Panc1 (cell line): ENCODE measurements at regions not wholly inside any gene's neighbourhood (a gene's known extent, or its start where the extent isn't known, plus 50 kb on each side); places are given as distances from the start of the nearest gene placed in this dataset.

Experiments
- ATAC-seq: fragments of 200-7000 bp; cut with Tn5 transposase; 2 replicates; pipeline ENCODE4 v1.9.1; 2020; ENCODE audit warnings: mild to moderate bottlenecking, moderate library complexity
- BruUV-seq: library from RNA; stranded (reverse); fragments of 400-500 nt; replicated peaks from 2 replicates; lab custom pipeline; 2021; lab: Mats Ljungman, UMichigan
- CTCF ChIA-PET: fragments of 300-600 bp; sonication (Branson Sonifier 250); formaldehyde crosslinking; loops from one replicate; lab custom pipeline; 2022; ENCODE audit warnings: antibody characterized with exemption; lab: Charles Lee
- POLR2A ChIA-PET: fragments of 300-600 bp; sonication (Branson Sonifier 250); formaldehyde crosslinking; loops from one replicate; lab custom pipeline; 2022; ENCODE audit warnings: antibody characterized with exemption; lab: Charles Lee
- DNase-seq: peaks from one replicate; pipeline ENCODE4 v3.0.0-alpha.2; 2010; ENCODE audit warnings: low read depth, low spot score
- H3K27ac ChIP-seq: 2 replicates; pipeline ENCODE4 v1.5.1; 2011; ENCODE audit warnings: mild to moderate bottlenecking, low read length, inconsistent platforms
- H3K27me3 ChIP-seq: fragments of 200-500 bp; sonication (Bioruptor generic); 2 replicates; pipeline ENCODE4 v1.6.0; 2014; ENCODE audit warnings: low read length, inconsistent platforms; ENCODE audit not compliant: control insufficient read depth, insufficient read depth
- H3K36me3 ChIP-seq: fragments of 200-500 bp; sonication (Bioruptor generic); 2 replicates; pipeline ENCODE4 v1.5.1; 2014; ENCODE audit warnings: inconsistent platforms, mild to moderate bottlenecking, low read length, moderate library complexity; ENCODE audit not compliant: control insufficient read depth, insufficient read depth
- H3K4me1 ChIP-seq: 2 replicates; pipeline ENCODE4 v1.5.1; 2011; ENCODE audit warnings: inconsistent platforms, mild to moderate bottlenecking, low read length, moderate library complexity; ENCODE audit not compliant: control insufficient read depth, insufficient read depth
- H3K4me3 ChIP-seq, 2 experiments: 2 replicates each; pipeline ENCODE4 v1.5.1; 2011 to 2012; ENCODE audit warnings: low read depth in 2 of 2, low read length in 2 of 2, mild to moderate bottlenecking in 2 of 2, inconsistent platforms in 1 of 2, moderate library complexity in 1 of 2
- H3K9me3 ChIP-seq: fragments of 200-500 bp; sonication (Bioruptor generic); 2 replicates; pipeline ENCODE4 v1.5.1; 2014; ENCODE audit warnings: low read depth, mild to moderate bottlenecking, inconsistent platforms, low read length, moderate library complexity; ENCODE audit not compliant: control insufficient read depth, insufficient read depth
- POLR2AphosphoS5 ChIP-seq: IDR thresholded peaks from 2 replicates; pipeline ENCODE4 v1.6.1; 2012; ENCODE audit warnings: mild to moderate bottlenecking, low read depth, low read length, moderate library complexity
- SIN3A ChIP-seq: IDR thresholded peaks from 2 replicates; pipeline ENCODE4 v1.6.1; 2012; ENCODE audit warnings: low read depth, mild to moderate bottlenecking, low read length, moderate library complexity, borderline replicate concordance; ENCODE audit not compliant: insufficient read depth
- TCF7L2 ChIP-seq: IDR thresholded peaks from 2 replicates; pipeline ENCODE4 v1.6.1; 2011; ENCODE audit warnings: mild to moderate bottlenecking, low read depth, low read length, inconsistent platforms
- in situ Hi-C: cut with HindIII; loops from 2 replicates; pipeline ENCODE4 v1.10.0; 2016; ENCODE audit warnings: low sequenced_read_pairs, low pct_unique_long_range_greater_than_20kb
- intact Hi-C: fragments of 100-400 bp; cut with micrococcal nuclease; formaldehyde crosslinking; loops from one replicate; pipeline ENCODE4 v1.10.0; 2022; ENCODE audit not compliant: unreplicated experiment
- TF ChIP-seq, protein P1 (sequence below): fragments of 450-650 bp; IDR thresholded peaks from 2 replicates; pipeline ENCODE4 v1.5.1; 2017; ENCODE audit warnings: mild to moderate bottlenecking
- TF ChIP-seq, protein P2 (sequence below), 2 experiments: IDR thresholded peaks; 2 replicates each; pipeline ENCODE4 v1.6.1; 2011 to 2012; ENCODE audit warnings: low read depth in 2 of 2, control low read depth in 1 of 2, low read length in 1 of 2, mild to moderate bottlenecking in 1 of 2, moderate library complexity in 1 of 2; ENCODE audit not compliant: insufficient read depth in 1 of 2

DNA sequence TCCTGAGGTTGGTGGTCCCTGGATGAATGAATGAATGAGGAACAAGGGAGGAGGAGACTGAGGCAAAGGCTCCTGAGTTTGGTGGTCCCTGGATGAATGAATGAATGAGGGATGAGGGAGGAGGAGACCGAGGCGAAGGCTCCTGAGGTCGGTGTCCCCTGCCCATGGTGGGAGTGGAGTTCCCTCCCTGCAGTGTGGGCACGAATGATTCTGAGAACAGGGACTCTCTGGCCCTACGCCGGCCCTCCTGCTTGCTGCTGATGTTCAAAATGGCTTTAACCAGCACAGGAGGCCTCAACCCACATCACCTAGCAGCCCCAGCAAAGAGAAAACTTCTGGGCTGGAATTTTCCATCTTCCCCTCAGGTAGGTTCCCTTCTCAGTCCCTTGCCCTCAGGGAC lies 377.8 kb downstream of the IRX2 start:
- H3K4me1 ChIP-seq, result no peaks in the 10 kb centered on the region
- no peaks in the 10 kb centered on the region for H3K27me3 ChIP-seq
- H3K9me3 ChIP-seq, result no peaks in the 10 kb centered on the region
- POLR2A ChIA-PET, result no interaction called here
- in situ Hi-C loops, result no loop called here
- DNase-seq (no peak), ATAC-seq (no peak)
- H3K36me3 ChIP-seq, result no peaks in the 10 kb centered on the region
- H3K27ac ChIP-seq, result no peak overlapping the region
- TF ChIP-seq TCF7L2 (no peak), SIN3A (no peak), POLR2AphosphoS5 (no peak)
- TF ChIP-seq, protein P1, sequence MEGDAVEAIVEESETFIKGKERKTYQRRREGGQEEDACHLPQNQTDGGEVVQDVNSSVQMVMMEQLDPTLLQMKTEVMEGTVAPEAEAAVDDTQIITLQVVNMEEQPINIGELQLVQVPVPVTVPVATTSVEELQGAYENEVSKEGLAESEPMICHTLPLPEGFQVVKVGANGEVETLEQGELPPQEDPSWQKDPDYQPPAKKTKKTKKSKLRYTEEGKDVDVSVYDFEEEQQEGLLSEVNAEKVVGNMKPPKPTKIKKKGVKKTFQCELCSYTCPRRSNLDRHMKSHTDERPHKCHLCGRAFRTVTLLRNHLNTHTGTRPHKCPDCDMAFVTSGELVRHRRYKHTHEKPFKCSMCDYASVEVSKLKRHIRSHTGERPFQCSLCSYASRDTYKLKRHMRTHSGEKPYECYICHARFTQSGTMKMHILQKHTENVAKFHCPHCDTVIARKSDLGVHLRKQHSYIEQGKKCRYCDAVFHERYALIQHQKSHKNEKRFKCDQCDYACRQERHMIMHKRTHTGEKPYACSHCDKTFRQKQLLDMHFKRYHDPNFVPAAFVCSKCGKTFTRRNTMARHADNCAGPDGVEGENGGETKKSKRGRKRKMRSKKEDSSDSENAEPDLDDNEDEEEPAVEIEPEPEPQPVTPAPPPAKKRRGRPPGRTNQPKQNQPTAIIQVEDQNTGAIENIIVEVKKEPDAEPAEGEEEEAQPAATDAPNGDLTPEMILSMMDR, result no peak
- TF ChIP-seq, protein P2, sequence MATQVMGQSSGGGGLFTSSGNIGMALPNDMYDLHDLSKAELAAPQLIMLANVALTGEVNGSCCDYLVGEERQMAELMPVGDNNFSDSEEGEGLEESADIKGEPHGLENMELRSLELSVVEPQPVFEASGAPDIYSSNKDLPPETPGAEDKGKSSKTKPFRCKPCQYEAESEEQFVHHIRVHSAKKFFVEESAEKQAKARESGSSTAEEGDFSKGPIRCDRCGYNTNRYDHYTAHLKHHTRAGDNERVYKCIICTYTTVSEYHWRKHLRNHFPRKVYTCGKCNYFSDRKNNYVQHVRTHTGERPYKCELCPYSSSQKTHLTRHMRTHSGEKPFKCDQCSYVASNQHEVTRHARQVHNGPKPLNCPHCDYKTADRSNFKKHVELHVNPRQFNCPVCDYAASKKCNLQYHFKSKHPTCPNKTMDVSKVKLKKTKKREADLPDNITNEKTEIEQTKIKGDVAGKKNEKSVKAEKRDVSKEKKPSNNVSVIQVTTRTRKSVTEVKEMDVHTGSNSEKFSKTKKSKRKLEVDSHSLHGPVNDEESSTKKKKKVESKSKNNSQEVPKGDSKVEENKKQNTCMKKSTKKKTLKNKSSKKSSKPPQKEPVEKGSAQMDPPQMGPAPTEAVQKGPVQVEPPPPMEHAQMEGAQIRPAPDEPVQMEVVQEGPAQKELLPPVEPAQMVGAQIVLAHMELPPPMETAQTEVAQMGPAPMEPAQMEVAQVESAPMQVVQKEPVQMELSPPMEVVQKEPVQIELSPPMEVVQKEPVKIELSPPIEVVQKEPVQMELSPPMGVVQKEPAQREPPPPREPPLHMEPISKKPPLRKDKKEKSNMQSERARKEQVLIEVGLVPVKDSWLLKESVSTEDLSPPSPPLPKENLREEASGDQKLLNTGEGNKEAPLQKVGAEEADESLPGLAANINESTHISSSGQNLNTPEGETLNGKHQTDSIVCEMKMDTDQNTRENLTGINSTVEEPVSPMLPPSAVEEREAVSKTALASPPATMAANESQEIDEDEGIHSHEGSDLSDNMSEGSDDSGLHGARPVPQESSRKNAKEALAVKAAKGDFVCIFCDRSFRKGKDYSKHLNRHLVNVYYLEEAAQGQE (IDR thresholded peaks at IDR 0.05; ENCODE audit: insufficient read depth in 1 of 2, low read depth in 2 of 2, low read length in 1 of 2), result no peak
- BruUV-seq, result no TSS peak
- CTCF ChIA-PET, result no interaction called here
- intact Hi-C loops, result no loop called here
- H3K4me3 ChIP-seq, result no peak overlapping the region

DNA sequence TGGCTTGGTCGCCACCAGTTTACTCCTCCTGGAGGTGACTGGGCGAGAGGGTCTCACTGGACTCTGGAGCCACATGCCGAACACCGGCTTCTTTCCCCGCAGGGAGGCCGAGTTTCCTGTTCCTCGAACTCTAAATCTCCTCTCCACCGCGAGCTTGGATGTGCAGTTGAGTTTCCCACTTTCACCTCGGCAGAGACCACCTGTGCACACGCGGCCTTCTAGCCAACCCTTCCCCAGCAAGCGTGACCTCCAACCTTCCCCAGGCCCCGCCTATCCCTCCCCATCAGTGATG lies 380.1 kb downstream of the IRX2 start:
- BruUV-seq, result no TSS peak
- DNase-seq (no peak), ATAC-seq (no peak)
- Histone ChIP-seq H3K4me1 (no peaks in the 10 kb centered on the region), H3K4me3 (no peak overlapping the region), H3K27me3 (no peaks in the 10 kb centered on the region), H3K27ac (no peak overlapping the region), H3K9me3 (no peaks in the 10 kb centered on the region), H3K36me3 (no peaks in the 10 kb centered on the region)
- CTCF ChIA-PET, result no interaction called here
- POLR2A ChIA-PET, result no interaction called here
- intact Hi-C loops (no loop called here), in situ Hi-C loops (no loop called here)
- TF ChIP-seq, protein P2 (IDR thresholded peaks at IDR 0.05; ENCODE audit: insufficient read depth in 1 of 2, low read depth in 2 of 2, low read length in 1 of 2), result no peak
- no peak for TF ChIP-seq SIN3A
- TF ChIP-seq TCF7L2, result no peak
- TF ChIP-seq, protein P1, result no peak
- no peak for TF ChIP-seq POLR2AphosphoS5
